ENCODE measurements at regions not wholly inside any gene's neighbourhood (a gene's known extent, or its start where the extent isn't known, plus 50 kb on each side); places are given as distances from the start of the nearest gene placed in this dataset.

DNA sequence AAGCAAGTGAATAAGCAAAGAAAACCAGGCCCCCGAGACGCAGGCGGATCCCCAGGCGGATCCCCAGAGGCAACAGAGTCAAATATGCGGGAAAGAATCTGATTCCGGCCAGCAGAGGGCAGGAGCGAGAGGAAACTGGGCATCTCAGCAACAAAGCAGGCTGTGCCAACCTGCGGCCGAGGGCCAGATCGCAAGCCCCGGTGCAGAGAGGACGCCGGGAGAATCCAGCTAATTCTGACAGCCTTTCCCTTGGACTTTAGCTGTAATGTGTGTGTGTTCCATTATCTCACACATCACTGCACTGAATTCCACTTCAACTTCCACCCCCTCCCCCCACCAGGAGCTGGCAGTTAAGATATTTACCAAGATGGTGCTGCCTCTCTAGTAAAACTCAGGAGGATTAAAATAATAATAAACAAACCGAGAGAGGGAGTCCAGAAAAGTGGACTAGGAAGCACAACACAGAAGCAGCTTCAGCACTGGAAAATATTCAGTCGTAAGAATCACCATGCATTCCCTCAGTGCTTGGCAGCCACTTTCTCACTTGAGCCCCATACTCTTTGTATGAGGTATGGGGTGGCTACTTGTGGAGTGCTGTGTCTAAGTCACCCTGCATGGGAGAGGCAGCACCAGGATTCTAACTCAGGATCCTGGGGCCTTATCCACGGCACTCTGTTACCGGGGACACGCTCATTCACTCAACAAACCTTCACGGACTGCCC, 66.2 kb upstream of the SNX9 start (continued):
- TF ChIP-seq, protein P1, sequence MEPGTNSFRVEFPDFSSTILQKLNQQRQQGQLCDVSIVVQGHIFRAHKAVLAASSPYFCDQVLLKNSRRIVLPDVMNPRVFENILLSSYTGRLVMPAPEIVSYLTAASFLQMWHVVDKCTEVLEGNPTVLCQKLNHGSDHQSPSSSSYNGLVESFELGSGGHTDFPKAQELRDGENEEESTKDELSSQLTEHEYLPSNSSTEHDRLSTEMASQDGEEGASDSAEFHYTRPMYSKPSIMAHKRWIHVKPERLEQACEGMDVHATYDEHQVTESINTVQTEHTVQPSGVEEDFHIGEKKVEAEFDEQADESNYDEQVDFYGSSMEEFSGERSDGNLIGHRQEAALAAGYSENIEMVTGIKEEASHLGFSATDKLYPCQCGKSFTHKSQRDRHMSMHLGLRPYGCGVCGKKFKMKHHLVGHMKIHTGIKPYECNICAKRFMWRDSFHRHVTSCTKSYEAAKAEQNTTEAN (CRISPR knock-in tag; IDR thresholded peaks at IDR 0.05) = 0 out of 2 replicates have a peak, but pooled peaks have one; percentile 37
- TF ChIP-seq, protein P2, sequence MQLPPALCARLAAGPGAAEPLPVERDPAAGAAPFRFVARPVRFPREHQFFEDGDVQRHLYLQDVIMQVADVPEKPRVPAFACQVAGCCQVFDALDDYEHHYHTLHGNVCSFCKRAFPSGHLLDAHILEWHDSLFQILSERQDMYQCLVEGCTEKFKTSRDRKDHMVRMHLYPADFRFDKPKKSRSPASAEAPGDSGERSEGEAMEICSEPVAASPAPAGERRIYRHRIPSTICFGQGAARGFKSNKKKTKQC (CRISPR knock-in tag; IDR thresholded peaks at IDR 0.05) = 0 out of 2 replicates have a peak, but pooled peaks have one; percentile 18
- TF ChIP-seq, protein P3, sequence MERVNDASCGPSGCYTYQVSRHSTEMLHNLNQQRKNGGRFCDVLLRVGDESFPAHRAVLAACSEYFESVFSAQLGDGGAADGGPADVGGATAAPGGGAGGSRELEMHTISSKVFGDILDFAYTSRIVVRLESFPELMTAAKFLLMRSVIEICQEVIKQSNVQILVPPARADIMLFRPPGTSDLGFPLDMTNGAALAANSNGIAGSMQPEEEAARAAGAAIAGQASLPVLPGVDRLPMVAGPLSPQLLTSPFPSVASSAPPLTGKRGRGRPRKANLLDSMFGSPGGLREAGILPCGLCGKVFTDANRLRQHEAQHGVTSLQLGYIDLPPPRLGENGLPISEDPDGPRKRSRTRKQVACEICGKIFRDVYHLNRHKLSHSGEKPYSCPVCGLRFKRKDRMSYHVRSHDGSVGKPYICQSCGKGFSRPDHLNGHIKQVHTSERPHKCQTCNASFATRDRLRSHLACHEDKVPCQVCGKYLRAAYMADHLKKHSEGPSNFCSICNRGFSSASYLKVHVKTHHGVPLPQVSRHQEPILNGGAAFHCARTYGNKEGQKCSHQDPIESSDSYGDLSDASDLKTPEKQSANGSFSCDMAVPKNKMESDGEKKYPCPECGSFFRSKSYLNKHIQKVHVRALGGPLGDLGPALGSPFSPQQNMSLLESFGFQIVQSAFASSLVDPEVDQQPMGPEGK (CRISPR knock-in tag; IDR thresholded peaks at IDR 0.05; ENCODE audit: borderline replicate concordance) = no peak
- TF ChIP-seq, protein P4, sequence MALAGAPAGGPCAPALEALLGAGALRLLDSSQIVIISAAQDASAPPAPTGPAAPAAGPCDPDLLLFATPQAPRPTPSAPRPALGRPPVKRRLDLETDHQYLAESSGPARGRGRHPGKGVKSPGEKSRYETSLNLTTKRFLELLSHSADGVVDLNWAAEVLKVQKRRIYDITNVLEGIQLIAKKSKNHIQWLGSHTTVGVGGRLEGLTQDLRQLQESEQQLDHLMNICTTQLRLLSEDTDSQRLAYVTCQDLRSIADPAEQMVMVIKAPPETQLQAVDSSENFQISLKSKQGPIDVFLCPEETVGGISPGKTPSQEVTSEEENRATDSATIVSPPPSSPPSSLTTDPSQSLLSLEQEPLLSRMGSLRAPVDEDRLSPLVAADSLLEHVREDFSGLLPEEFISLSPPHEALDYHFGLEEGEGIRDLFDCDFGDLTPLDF (CRISPR knock-in tag; IDR thresholded peaks at IDR 0.05) = peak; percentile 61; the same call in 1 of the 2 replicates
- TF ChIP-seq RAD21 (CRISPR knock-in tag; conservative IDR thresholded peaks at IDR 0.05 in 1 of 2, IDR thresholded peaks at IDR 0.05 in 1 of 2) (peak; percentile 82 to 89), NFIC (IDR thresholded peaks at IDR 0.05) (peak; percentile 31; the same call in 1 of the 2 replicates), PRMT5 (CRISPR knock-in tag; IDR thresholded peaks at IDR 0.05) (no peak), ZNF707 (CRISPR knock-in tag; conservative IDR thresholded peaks at IDR 0.05) (no peak), SMC3 (conservative IDR thresholded peaks at IDR 0.05; ENCODE audit: insufficient read depth, low read depth, low read length) (peak; percentile 94), ZSCAN29 (IDR thresholded peaks at IDR 0.05) (0 out of 2 replicates have a peak, but pooled peaks have one; percentile 35), ETV1 (tag; conservative IDR thresholded peaks at IDR 0.05; ENCODE audit: low read depth) (no peak; the same call in 1 of the 2 replicates)
- TF ChIP-seq, protein P5, sequence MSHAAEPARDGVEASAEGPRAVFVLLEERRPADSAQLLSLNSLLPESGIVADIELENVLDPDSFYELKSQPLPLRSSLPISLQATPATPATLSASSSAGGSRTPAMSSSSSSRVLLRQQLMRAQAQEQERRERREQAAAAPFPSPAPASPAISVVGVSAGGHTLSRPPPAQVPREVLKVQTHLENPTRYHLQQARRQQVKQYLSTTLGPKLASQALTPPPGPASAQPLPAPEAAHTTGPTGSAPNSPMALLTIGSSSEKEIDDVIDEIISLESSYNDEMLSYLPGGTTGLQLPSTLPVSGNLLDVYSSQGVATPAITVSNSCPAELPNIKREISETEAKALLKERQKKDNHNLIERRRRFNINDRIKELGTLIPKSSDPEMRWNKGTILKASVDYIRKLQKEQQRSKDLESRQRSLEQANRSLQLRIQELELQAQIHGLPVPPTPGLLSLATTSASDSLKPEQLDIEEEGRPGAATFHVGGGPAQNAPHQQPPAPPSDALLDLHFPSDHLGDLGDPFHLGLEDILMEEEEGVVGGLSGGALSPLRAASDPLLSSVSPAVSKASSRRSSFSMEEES (CRISPR knock-in tag; IDR thresholded peaks at IDR 0.05) = no peak
- TF ChIP-seq, protein P6, sequence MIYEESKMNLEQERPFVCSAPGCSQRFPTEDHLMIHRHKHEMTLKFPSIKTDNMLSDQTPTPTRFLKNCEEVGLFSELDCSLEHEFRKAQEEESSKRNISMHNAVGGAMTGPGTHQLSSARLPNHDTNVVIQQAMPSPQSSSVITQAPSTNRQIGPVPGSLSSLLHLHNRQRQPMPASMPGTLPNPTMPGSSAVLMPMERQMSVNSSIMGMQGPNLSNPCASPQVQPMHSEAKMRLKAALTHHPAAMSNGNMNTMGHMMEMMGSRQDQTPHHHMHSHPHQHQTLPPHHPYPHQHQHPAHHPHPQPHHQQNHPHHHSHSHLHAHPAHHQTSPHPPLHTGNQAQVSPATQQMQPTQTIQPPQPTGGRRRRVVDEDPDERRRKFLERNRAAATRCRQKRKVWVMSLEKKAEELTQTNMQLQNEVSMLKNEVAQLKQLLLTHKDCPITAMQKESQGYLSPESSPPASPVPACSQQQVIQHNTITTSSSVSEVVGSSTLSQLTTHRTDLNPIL (CRISPR knock-in tag; IDR thresholded peaks at IDR 0.05) = no peak

All from K562 (cell line).